Activated CD4-positive, alpha-beta memory T cell treated with anti-CD3 and anti-CD28 coated beads, Interleukin-2, amount 10 ng/mL, durations not matched to agents 7 days and 5 days (primary cell): ENCODE measurements at regions not wholly inside any gene's neighbourhood (a gene's known extent, or its start where the extent isn't known, plus 50 kb on each side); places are given as distances from the start of the nearest gene placed in this dataset.
"Not testable (repeated sequence)": the region's sequence is repeated elsewhere in the genome, so short reads cannot be mapped to it uniquely, and the experiment has no call there.

ENCODE experiments used
- CTCF ChIA-PET: fragments of 350-600 bp; sonication (Branson Sonifier 250); formaldehyde crosslinking; loops from one replicate; lab custom pipeline; 2021; ENCODE audit warnings: antibody characterized with exemption, inconsistent platforms; lab: Charles Lee
- POLR2A ChIA-PET: fragments of 350-600 bp; sonication (Branson Sonifier 250); formaldehyde crosslinking; loops from one replicate; lab custom pipeline; 2021; ENCODE audit warnings: antibody characterized with exemption; lab: Charles Lee
- DNase-seq: peaks from one replicate; pipeline ENCODE4 v3.0.0-alpha.2; 2020
- H3K27ac Mint-ChIP-seq: one replicate; pipeline ENCODE4 v1.8.0; 2021; ENCODE audit warnings: mild to moderate bottlenecking, mixed read lengths
- H3K27me3 Mint-ChIP-seq: one replicate; pipeline ENCODE4 v1.8.0; 2021; ENCODE audit warnings: mixed read lengths
- H3K36me3 Mint-ChIP-seq: one replicate; pipeline ENCODE4 v1.8.0; 2021; ENCODE audit warnings: low read depth, mixed read lengths
- H3K4me1 Mint-ChIP-seq: one replicate; pipeline ENCODE4 v1.8.0; 2021; ENCODE audit warnings: mixed read lengths
- H3K4me3 Mint-ChIP-seq: one replicate; pipeline ENCODE4 v1.8.0; 2021; ENCODE audit warnings: mild to moderate bottlenecking, mixed read lengths
- H3K9me3 Mint-ChIP-seq: one replicate; pipeline ENCODE4 v1.8.0; 2021; ENCODE audit warnings: mixed read lengths

DNA sequence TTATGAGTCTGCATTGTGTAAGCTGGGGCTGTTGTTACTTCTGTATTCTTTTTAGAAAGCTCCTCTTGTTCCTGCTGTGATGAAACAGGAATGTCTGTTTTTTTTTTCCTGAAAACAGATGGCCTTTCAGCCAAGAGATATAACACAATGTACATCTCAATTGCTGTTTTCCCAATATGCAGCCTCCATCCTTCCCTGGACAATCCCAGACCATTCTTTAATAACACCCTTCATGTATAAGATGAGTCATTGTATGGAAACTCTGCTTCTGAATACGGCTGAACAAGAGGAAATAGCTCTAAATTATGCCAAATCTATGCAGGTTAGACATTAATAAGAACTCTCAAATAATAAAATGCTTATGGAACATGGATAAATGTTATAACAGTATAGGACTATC is 60.2 kb upstream of the LRRC4C start:
- ChIA-PET POLR2A (no interaction called here), CTCF (no interaction called here)
- H3K4me1 Mint-ChIP-seq, result no peaks in the 10 kb centered on the region
- no peaks in the 10 kb centered on the region for H3K27me3 Mint-ChIP-seq
- H3K36me3 Mint-ChIP-seq, result no peaks in the 10 kb centered on the region
- no peak overlapping the region for H3K4me3 Mint-ChIP-seq
- no peak overlapping the region for H3K27ac Mint-ChIP-seq
- DNase-seq, result no peak
- peaks cover 6% of the 10 kb centered on the region for H3K9me3 Mint-ChIP-seq

GRCh38 chr11:41522391-41522790 is 62.9 kb upstream of the LRRC4C start:
- POLR2A ChIA-PET, result no interaction called here
- Mint-ChIP-seq H3K27me3 (no peaks in the 10 kb centered on the region), H3K36me3 (no peaks in the 10 kb centered on the region), H3K27ac (no peak overlapping the region), H3K9me3 (peaks cover 10% of the 10 kb centered on the region), H3K4me1 (no peaks in the 10 kb centered on the region), H3K4me3 (no peak overlapping the region)
- DNase-seq, result no peak
- CTCF ChIA-PET, result no interaction called here

- no peaks in the 10 kb centered on the region for H3K27me3 Mint-ChIP-seq
- POLR2A ChIA-PET, result no interaction called here
- no peak overlapping the region for H3K27ac Mint-ChIP-seq
- DNase-seq, result no peak
- CTCF ChIA-PET, result no interaction called here
- H3K4me1 Mint-ChIP-seq, result no peaks in the 10 kb centered on the region
- H3K9me3 Mint-ChIP-seq, result peaks cover 10% of the 10 kb centered on the region
- no peak overlapping the region for H3K4me3 Mint-ChIP-seq
- no peaks in the 10 kb centered on the region for H3K36me3 Mint-ChIP-seq
Observed at GRCh38 chr11:41522899-41523672, 63.6 kb upstream of the LRRC4C start.

DNA sequence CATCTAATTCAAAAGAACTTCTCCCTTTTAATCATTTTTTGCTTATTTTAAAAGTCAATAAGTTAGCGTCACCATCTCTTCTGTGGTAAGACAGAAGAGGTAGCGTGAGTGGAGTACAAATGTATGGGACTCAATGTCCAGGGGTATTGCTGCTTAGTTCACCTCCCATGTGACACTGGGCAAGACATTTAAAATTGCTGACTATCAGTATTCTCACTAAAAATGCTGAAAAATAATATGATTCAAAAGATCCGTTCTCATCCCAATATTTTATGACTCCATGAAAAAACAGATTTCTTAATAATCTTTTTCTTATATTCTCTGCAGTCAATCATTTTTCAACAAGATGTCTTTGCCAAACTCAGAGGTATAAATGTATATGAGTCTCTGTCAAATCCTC is 68.1 kb upstream of the LRRC4C start:
- DNase-seq, result no peak
- Mint-ChIP-seq H3K9me3 (peaks cover 6% of the 10 kb centered on the region), H3K27me3 (no peaks in the 10 kb centered on the region)

DNA sequence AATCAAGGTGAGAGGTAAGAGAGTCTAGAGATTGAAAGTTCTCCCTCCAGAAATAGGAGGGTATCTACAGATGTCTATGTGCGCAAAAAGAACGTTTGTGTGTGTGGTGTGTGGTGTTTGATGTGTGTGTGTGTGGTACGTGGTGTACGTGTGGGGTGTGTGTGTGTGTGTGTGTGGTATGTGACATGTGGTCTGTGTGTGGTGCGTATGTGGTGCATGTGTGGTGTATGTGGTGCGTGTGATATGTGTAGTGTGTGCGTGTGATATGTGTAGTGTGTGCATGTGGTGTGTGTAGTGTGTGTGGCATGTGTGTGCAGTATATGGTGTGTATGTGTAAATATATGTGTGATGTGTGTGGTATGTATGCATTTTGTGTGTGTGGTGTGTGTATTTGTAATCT is 73.0 kb upstream of the LRRC4C start:
- H3K4me3 Mint-ChIP-seq, result no peak overlapping the region
- CTCF ChIA-PET, result no interaction called here
- peaks cover 3% of the 10 kb centered on the region for H3K9me3 Mint-ChIP-seq
- no peak overlapping the region for H3K27ac Mint-ChIP-seq
- no peaks in the 10 kb centered on the region for H3K36me3 Mint-ChIP-seq
- DNase-seq, result no peak
- no peaks in the 10 kb centered on the region for H3K4me1 Mint-ChIP-seq
- POLR2A ChIA-PET, result no interaction called here
- no peaks in the 10 kb centered on the region for H3K27me3 Mint-ChIP-seq

More for the DNA sequence above, 68.1 kb upstream of the LRRC4C start:
- CTCF ChIA-PET, result no interaction called here
- no peaks in the 10 kb centered on the region for H3K36me3 Mint-ChIP-seq
- H3K4me3 Mint-ChIP-seq, result no peak overlapping the region
- no peaks in the 10 kb centered on the region for H3K4me1 Mint-ChIP-seq
- H3K27ac Mint-ChIP-seq, result no peak overlapping the region
- POLR2A ChIA-PET, result no interaction called here

- H3K4me3 Mint-ChIP-seq, result no peak overlapping the region
- no peaks in the 10 kb centered on the region for H3K27me3 Mint-ChIP-seq
- peaks cover 8% of the 10 kb centered on the region for H3K9me3 Mint-ChIP-seq
- H3K36me3 Mint-ChIP-seq, result no peaks in the 10 kb centered on the region
- H3K4me1 Mint-ChIP-seq, result no peaks in the 10 kb centered on the region
- no peak overlapping the region for H3K27ac Mint-ChIP-seq
- CTCF ChIA-PET, result no interaction called here
- POLR2A ChIA-PET, result no interaction called here
- DNase-seq, result no peak
Observed at GRCh38 chr11:41533761-41534160, 74.3 kb upstream of the LRRC4C start.

GRCh38 chr11:41534391-41534790 is 74.9 kb upstream of the LRRC4C start:
- ChIA-PET CTCF (no interaction called here), POLR2A (no interaction called here)
- Mint-ChIP-seq H3K27me3 (no peaks in the 10 kb centered on the region), H3K4me1 (no peaks in the 10 kb centered on the region), H3K9me3 (peaks cover 8% of the 10 kb centered on the region), H3K4me3 (no peak overlapping the region), H3K27ac (no peak overlapping the region), H3K36me3 (no peaks in the 10 kb centered on the region)
- DNase-seq, result no peak

DNA sequence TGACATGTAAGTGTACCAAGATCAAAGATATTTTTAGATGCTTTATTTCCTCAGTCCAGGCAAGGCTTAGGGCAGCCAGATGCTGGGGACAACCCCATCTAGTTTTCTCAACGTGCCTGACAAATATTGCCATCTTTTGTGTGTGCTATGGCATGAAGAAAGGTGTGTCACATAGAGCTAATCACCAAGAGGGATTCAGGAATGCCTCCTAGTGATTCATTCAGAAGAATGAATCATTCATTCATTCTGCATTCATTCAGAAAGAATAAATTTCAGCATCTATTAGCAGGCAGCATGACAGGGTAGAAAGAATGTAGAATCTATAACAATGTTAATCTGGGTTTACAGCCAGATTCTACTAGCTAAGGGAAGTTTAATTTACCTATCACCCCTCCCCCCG is 75.4 kb upstream of the LRRC4C start:
- CTCF ChIA-PET, result no interaction called here
- Mint-ChIP-seq H3K4me1 (no peaks in the 10 kb centered on the region), H3K27ac (no peak overlapping the region), H3K9me3 (peaks cover 8% of the 10 kb centered on the region), H3K36me3 (no peaks in the 10 kb centered on the region), H3K27me3 (no peaks in the 10 kb centered on the region), H3K4me3 (no peak overlapping the region)
- no peak for DNase-seq
- POLR2A ChIA-PET, result no interaction called here

- ChIA-PET POLR2A (no interaction called here), CTCF (no interaction called here)
Observed at GRCh38 chr11:41536021-41536568, 76.6 kb upstream of the LRRC4C start.

DNA sequence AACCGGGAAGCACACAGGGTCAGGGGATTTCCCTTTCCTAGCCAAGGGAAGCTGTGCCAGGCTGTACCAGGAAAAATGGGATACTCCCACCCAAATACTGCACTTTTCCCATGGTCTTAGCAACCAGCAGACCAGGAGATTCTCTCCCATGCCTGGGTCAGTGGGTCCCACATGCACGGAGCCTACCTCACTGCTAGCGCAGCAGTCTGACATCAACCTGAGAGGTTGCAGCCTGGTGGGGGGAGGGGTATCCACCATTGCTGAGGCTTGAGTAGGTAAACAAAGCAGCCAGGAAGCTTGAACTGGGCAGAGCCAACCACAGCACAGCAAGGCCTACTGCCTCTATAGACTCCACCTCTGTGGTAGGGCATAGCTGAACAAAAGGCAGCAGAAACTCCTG is 85.5 kb upstream of the LRRC4C start:
- H3K27ac Mint-ChIP-seq, POLR2A ChIA-PET, H3K4me1 Mint-ChIP-seq, DNase-seq, H3K36me3 Mint-ChIP-seq, H3K27me3 Mint-ChIP-seq, CTCF ChIA-PET, H3K4me3 Mint-ChIP-seq, H3K9me3 Mint-ChIP-seq: not testable (repeated sequence)

More at GRCh38 chr11:41536021-41536568, 76.6 kb upstream of the LRRC4C start:
- H3K27me3 Mint-ChIP-seq, result no peaks in the 10 kb centered on the region
- H3K4me3 Mint-ChIP-seq, result no peak overlapping the region
- H3K36me3 Mint-ChIP-seq, result no peaks in the 10 kb centered on the region
- DNase-seq, result no peak
- peaks cover 8% of the 10 kb centered on the region for H3K9me3 Mint-ChIP-seq
- no peaks in the 10 kb centered on the region for H3K4me1 Mint-ChIP-seq
- no peak overlapping the region for H3K27ac Mint-ChIP-seq

GRCh38 chr11:41578421-41579051 is 119.1 kb upstream of the LRRC4C start:
- H3K9me3 Mint-ChIP-seq, result peaks cover 12% of the 10 kb centered on the region

GRCh38 chr11:41579546-41579945 is 120.1 kb upstream of the LRRC4C start:
- no peak for DNase-seq
- H3K4me3 Mint-ChIP-seq, result no peak overlapping the region
- POLR2A ChIA-PET, result no interaction called here
- H3K4me1 Mint-ChIP-seq, result no peaks in the 10 kb centered on the region
- peaks cover 19% of the 10 kb centered on the region for H3K9me3 Mint-ChIP-seq
- no peaks in the 10 kb centered on the region for H3K27me3 Mint-ChIP-seq
- CTCF ChIA-PET, result no interaction called here
- no peaks in the 10 kb centered on the region for H3K36me3 Mint-ChIP-seq
- no peak overlapping the region for H3K27ac Mint-ChIP-seq

More at GRCh38 chr11:41578421-41579051, 119.1 kb upstream of the LRRC4C start:
- DNase-seq, result no peak
- H3K4me1 Mint-ChIP-seq, result no peaks in the 10 kb centered on the region
- no peaks in the 10 kb centered on the region for H3K36me3 Mint-ChIP-seq
- H3K27me3 Mint-ChIP-seq, result no peaks in the 10 kb centered on the region
- no peak overlapping the region for H3K4me3 Mint-ChIP-seq
- POLR2A ChIA-PET, result no interaction called here
- CTCF ChIA-PET, result no interaction called here
- no peak overlapping the region for H3K27ac Mint-ChIP-seq

- Mint-ChIP-seq H3K4me1 (no peaks in the 10 kb centered on the region), H3K9me3 (peaks cover 6% of the 10 kb centered on the region), H3K4me3 (no peak overlapping the region), H3K27ac (no peak overlapping the region), H3K36me3 (no peaks in the 10 kb centered on the region), H3K27me3 (no peaks in the 10 kb centered on the region)
- ChIA-PET POLR2A (no interaction called here), CTCF (no interaction called here)
- DNase-seq, result no peak
Observed at GRCh38 chr11:41609511-41609910, 150.1 kb upstream of the LRRC4C start.

DNA sequence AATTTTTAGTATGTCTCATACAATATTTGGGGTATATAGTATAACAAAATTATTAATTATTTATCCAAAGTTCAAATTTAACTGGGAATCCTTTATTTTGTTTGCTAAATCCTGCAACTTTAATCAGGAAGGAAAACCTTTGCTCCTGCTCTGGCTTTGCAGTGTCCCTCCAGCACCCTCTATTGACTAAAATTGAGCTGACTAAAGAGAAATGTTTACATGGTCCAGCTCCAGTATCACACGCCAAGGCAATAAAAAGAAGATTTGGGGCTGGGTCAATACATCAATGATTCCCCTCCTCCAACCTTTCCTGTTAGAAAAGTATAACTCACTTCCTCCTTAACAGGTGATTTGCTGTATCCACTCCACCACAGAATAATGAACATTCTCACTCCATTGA is 153.0 kb upstream of the LRRC4C start:
- Mint-ChIP-seq H3K4me3 (no peak overlapping the region), H3K4me1 (no peaks in the 10 kb centered on the region), H3K36me3 (no peaks in the 10 kb centered on the region), H3K27me3 (no peaks in the 10 kb centered on the region), H3K9me3 (peaks cover 9% of the 10 kb centered on the region), H3K27ac (no peak overlapping the region)
- ChIA-PET CTCF (no interaction called here), POLR2A (no interaction called here)
- no peak for DNase-seq
